ENCODE measurements at regions not wholly inside any gene's neighbourhood (a gene's known extent, or its start where the extent isn't known, plus 50 kb on each side); places are given as distances from the start of the nearest gene placed in this dataset.

DNA sequence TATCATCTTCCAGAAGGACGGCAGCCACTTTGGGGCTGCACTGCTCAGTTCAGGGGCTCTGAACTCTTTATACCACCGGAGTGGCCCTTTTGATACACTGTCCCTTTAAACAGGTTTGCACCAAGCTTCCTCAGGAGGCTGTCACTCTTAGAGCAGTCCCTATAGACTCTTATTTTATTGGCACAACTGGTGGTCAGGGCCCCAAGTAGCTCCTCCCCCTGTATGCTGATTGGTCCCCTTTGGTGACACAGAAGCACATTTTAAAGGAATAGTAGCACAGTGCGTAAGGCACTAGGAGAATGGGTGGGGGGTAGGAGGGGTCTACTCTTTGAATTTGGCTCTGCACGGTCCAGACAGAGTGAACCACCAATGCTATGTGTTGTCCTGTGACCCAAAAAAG, 122.6 kb upstream of the MLN start:
- TF ChIP-seq, protein P1, sequence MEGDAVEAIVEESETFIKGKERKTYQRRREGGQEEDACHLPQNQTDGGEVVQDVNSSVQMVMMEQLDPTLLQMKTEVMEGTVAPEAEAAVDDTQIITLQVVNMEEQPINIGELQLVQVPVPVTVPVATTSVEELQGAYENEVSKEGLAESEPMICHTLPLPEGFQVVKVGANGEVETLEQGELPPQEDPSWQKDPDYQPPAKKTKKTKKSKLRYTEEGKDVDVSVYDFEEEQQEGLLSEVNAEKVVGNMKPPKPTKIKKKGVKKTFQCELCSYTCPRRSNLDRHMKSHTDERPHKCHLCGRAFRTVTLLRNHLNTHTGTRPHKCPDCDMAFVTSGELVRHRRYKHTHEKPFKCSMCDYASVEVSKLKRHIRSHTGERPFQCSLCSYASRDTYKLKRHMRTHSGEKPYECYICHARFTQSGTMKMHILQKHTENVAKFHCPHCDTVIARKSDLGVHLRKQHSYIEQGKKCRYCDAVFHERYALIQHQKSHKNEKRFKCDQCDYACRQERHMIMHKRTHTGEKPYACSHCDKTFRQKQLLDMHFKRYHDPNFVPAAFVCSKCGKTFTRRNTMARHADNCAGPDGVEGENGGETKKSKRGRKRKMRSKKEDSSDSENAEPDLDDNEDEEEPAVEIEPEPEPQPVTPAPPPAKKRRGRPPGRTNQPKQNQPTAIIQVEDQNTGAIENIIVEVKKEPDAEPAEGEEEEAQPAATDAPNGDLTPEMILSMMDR (IDR thresholded peaks at IDR 0.05; ENCODE audit: low read depth, low read length), result no peak
- no peak overlapping the region for H3K4me3 ChIP-seq (ENCODE audit: low read depth, low read length)
- in situ Hi-C loops (cut with HindIII; ENCODE audit: low sequenced_read_pairs), result no loop called here
- no peak for DNase-seq (ENCODE audit: low read depth, low spot score)

DNA sequence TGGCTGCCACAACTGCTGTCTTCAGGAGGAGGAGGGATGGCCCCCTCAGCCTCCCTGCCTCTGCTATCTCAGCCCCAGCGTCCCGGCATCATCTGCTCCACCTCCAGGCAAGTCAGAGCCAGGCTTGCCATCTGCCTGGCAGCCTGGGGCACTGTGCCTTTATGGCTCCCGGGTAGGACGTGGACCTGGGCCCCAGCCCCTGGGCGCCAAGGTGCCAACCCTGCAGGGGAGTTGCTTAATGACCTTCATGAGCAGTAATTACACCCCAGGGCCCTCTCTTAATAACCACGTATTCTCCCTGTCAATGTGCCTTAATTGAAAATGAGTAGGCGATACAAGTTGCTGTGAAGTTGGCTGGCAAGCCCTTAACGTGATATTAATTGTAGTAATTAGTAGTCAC, 122.1 kb upstream of the MLN start:
- no peak for DNase-seq (ENCODE audit: low read depth, low spot score)
- no peak overlapping the region for H3K4me3 ChIP-seq (ENCODE audit: low read depth, low read length)
- TF ChIP-seq, protein P1 (IDR thresholded peaks at IDR 0.05; ENCODE audit: low read depth, low read length), result no peak
- in situ Hi-C loops (cut with HindIII; ENCODE audit: low sequenced_read_pairs), result no loop called here

DNA sequence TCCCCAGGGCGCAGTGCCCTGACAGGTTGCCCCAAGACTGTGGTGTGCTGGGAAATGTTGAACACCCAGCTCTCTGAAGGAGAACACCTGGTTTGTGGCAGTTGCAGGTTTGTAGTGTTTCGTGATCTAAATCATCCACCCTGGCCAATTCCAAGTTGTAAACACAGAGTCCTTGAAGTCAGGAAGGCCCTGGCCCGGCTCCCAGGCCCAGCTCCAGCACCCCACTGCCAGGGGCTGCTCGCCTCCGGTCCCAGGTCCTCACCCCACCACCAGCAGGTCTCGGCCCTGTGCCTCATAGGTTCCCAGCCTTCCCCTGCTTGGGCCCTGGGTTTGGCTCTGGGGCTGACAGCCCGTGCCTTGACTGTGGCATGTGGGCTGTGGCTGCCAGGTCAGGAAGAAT, 121.4 kb upstream of the MLN start:
- no peak for DNase-seq (ENCODE audit: low read depth, low spot score)
- in situ Hi-C loops (cut with HindIII; ENCODE audit: low sequenced_read_pairs), result no loop called here
- no peak overlapping the region for H3K4me3 ChIP-seq (ENCODE audit: low read depth, low read length)
- TF ChIP-seq, protein P1 (IDR thresholded peaks at IDR 0.05; ENCODE audit: low read depth, low read length), result no peak

DNA sequence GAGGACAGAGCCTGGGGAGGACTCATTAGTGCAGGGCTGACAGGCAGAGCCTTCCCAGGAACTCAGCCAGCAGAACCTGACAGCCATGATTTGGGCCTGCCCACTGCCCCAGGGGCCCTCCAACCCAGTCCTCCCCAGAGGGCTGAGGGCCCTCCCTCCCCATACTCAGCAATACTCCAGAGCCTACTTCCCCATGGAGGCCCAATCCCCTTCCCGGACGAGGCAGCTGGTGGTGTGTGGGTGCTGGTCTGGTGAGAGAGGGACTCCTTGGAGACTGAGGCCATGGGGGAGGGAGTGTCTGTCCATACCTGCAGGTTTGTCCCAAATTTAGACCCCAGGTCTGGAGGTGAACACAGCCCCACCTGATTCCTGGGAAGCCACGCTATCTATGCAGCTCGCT, 120.9 kb upstream of the MLN start:
- in situ Hi-C loops (cut with HindIII; ENCODE audit: low sequenced_read_pairs), result no loop called here

DNA sequence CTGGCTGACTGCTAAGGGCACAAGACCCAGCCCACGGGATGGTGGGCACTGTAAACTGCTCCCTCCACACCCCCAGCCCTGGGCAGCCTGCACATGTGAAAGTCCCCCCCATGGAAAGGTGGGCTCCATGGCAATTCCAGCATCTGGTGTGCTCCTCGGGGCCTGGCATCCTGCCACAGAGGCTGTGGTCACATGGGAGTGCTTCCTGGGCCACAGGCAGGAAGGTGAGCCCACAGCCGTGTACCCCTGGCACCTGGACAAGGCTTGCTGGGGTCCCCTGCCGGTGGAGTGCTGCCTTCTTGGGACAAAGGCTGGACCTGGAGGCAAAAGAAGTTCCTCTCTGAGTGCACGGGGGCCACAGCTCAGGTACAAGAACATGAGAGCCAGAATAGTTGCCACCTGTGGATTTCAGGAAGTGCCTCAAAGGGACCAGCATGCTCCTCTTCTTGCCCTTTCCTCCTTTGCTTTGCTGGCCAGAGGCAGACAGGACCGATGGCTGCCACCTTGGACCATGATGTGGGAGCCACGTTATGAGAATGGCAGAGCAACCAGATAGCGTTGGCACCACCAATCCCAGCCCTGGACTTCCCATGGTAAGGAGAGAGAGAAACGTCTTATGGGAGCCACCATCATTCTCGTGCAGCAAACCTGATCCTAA, 120.2 kb upstream of the MLN start:
- TF ChIP-seq, protein P1 (IDR thresholded peaks at IDR 0.05; ENCODE audit: low read depth, low read length), result no peak
- DNase-seq (ENCODE audit: low read depth, low spot score), result no peak
- in situ Hi-C loops (cut with HindIII; ENCODE audit: low sequenced_read_pairs), result no loop called here
- H3K4me3 ChIP-seq (ENCODE audit: low read depth, low read length), result no peak overlapping the region

More for the DNA sequence above, 120.9 kb upstream of the MLN start:
- no peak overlapping the region for H3K4me3 ChIP-seq (ENCODE audit: low read depth, low read length)
- TF ChIP-seq, protein P1 (IDR thresholded peaks at IDR 0.05; ENCODE audit: low read depth, low read length), result no peak
- no peak for DNase-seq (ENCODE audit: low read depth, low spot score)

DNA sequence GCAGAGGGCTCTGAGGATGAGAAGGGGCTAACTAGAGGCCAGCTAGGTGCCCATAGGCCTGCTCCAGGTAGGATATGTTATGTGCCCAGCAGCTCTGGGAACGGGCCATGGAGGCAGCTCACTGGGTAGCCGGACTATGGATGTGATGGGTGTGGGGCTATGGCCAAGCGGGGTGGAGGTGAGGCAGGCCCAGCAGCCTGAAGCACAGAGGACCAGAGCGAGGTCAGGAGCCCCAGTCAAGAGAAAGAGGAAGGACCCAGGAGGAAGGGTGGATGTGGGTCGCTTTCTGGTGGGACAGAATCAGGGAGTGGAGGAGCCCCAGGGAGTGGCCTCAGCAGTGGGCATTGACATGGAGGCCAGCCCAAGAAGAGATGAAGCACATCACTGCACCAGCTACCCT, 117.9 kb upstream of the MLN start:
- no peak overlapping the region for H3K4me3 ChIP-seq (ENCODE audit: low read depth, low read length)
- TF ChIP-seq, protein P1 (IDR thresholded peaks at IDR 0.05; ENCODE audit: low read depth, low read length), result no peak
- no peak for DNase-seq (ENCODE audit: low read depth, low spot score)
- in situ Hi-C loops (cut with HindIII; ENCODE audit: low sequenced_read_pairs), result no loop called here
